ENCODE measurements at regions not wholly inside any gene's neighbourhood (a gene's known extent, or its start where the extent isn't known, plus 50 kb on each side); places are given as distances from the start of the nearest gene placed in this dataset.

GRCh38 chr1:47672622-47673021 is 234.8 kb downstream of the FOXD2 start:
- no peak for DNase-seq

GRCh38 chr1:47674189-47674588 is 236.3 kb downstream of the FOXD2 start:
- no peak for DNase-seq

GRCh38 chr1:47675047-47675675 is 237.3 kb downstream of the FOXD2 start:
- no peak for DNase-seq

GRCh38 chr1:47675721-47676120 is 237.9 kb downstream of the FOXD2 start:
- no peak for DNase-seq

- no peak for DNase-seq
Measured at GRCh38 chr1:47676311-47677054, 238.6 kb downstream of the FOXD2 start.

GRCh38 chr1:47677241-47677940 is 239.5 kb downstream of the FOXD2 start:
- DNase-seq = no peak

GRCh38 chr1:47678464-47678980 is 240.7 kb downstream of the FOXD2 start:
- DNase-seq = no peak

- no peak for DNase-seq
Measured at GRCh38 chr1:47679301-47679791, 241.5 kb downstream of the FOXD2 start.

GRCh38 chr1:47679826-47680225 is 242.0 kb downstream of the FOXD2 start:
- DNase-seq = no peak

- no peak for DNase-seq
Measured at GRCh38 chr1:47680815-47681475, 243.1 kb downstream of the FOXD2 start.

GRCh38 chr1:47681735-47682134 is 243.9 kb downstream of the FOXD2 start:
- no peak for DNase-seq

GRCh38 chr1:47682198-47682597 is 244.4 kb downstream of the FOXD2 start:
- DNase-seq = no peak

GRCh38 chr1:47682786-47683350 is 245.0 kb downstream of the FOXD2 start:
- no peak for DNase-seq

- DNase-seq = no peak
Measured at GRCh38 chr1:47683401-47683800, 245.6 kb downstream of the FOXD2 start.

- no peak for DNase-seq
Measured at GRCh38 chr1:47684518-47684917, 246.7 kb downstream of the FOXD2 start.

- DNase-seq = no peak
Measured at GRCh38 chr1:47684964-47685762, 247.3 kb downstream of the FOXD2 start.

GRCh38 chr1:47685763-47686066 is 247.9 kb downstream of the FOXD2 start:
- no peak for DNase-seq

GRCh38 chr1:47686731-47687630 is 249.1 kb downstream of the FOXD2 start:
- no peak for DNase-seq

- no peak for DNase-seq
Measured at GRCh38 chr1:47687631-47688460, 250.0 kb downstream of the FOXD2 start.
